HG02678 (cell line): ENCODE measurements at regions not wholly inside any gene's neighbourhood (a gene's known extent, or its start where the extent isn't known, plus 50 kb on each side); places are given as distances from the start of the nearest gene placed in this dataset.

Source experiments
- ATAC-seq: cut with Tn5 transposase; IDR thresholded peaks from one replicate; pipeline ENCODE4 v1.9.1; 2021; ENCODE audit warnings: mild to moderate bottlenecking, moderate library complexity; ENCODE audit not compliant: unreplicated experiment

DNA sequence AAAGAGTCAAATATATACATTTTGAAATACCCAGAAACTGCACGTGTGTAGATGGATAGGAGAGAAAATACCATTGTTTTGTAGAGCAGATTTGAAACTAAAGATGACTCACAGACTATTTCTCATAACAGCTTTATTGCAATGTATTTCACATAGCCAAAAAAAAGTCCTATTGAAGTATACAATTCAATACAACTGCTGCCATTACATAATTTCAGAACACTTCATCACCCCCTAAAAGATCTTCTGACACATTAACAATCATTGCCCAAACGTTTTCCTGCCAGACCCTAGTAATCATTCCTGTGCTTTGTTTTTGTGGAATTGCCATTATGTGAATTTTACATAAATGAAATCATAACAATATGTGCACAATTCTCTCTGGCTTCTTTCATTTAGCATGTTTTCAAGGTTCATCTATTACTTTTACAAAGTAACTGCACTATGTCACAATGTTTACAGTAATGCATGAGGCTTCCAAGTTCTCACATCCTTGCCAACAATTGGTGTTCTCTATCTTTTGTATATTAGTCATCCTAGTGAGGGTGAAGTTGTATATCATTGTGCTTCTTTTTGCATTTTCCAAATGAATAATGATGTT lies 378.6 kb upstream of the CWC22 start:
- no peak for ATAC-seq

DNA sequence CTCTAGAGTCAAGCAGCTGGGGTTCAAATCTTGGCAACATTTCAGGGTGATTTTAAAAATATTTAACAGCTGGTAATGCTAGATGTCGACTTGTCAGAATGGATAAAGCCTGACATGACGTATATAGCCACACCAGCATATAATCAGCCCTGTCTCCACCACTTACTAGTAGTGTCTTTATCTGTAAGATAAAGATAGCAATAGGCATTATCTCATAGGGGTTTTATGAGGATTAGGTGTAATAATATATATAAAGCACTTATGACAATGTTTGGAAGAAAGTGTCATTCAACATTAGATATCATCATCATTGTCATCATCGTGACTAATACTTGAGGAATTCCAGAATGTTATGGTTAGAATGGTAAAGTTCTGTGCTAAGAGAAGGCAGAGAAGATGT lies 369.0 kb upstream of the CWC22 start:
- ATAC-seq = no peak

DNA sequence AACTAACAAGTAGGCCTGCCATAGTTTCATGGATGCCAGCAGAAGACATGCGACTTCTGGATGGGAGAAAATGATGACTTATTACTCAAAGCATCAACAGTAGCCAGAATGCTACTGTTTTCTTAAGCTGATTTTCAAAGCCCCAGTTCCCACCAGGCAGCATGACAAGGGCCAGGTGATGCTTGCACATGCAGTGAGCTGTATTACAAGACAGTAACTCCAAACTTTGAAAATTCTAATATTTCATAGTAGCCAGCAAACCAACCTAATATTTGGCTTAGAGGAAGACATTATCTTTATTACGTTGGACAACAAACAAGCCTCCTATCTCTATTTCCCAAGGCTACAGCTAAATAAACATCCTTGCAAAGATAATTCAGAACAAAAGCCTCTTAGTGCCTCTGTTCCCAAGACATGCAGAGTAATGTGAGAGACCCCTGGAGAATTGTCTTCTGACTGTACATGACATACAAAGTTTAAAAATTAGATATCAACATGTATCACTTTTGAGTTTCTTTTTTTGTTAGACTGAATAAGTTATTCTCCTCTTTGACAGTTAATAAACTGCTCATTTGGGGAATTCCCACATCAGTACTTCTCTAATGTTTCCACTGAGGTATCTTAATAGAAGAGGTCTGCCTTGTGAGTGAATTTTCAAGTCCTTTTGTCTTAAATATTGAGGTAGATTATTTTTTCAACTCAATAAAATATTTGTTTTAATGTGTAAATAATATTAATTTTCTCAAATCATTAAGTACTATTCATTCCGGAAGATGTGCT lies 367.6 kb upstream of the CWC22 start:
- ATAC-seq = no peak

DNA sequence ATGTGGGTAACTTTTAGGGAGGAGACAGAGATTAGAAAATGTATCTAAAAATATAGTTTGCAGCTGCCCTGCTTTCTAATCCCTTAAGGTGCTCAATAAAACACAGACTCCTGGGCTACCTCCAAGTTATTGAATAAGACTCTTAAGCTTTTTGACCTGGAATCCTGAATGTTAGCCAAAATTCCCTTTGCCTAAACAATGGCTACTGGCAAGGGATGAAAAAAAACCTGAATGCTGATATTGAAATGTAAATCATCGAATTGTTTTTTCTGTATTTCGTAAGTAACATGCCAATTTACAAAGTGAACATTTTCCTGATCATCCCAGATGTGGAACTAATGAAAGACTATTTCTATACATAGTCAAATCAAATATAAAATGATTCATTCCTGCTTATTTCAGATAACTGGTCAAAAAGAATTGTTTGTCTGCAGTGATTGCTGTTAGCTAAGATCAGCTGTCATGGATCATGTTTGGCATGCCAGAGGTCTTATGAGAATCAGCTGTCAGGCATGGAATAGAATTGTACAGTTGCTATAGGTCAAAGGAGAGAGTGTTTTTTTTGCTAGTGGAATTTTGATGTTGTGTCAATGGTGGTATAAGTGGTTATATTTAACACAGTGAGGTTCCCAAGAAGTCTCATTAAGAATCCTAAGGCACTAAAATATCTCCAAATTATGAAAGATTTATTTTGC lies 363.6 kb upstream of the CWC22 start:
- ATAC-seq = no peak

DNA sequence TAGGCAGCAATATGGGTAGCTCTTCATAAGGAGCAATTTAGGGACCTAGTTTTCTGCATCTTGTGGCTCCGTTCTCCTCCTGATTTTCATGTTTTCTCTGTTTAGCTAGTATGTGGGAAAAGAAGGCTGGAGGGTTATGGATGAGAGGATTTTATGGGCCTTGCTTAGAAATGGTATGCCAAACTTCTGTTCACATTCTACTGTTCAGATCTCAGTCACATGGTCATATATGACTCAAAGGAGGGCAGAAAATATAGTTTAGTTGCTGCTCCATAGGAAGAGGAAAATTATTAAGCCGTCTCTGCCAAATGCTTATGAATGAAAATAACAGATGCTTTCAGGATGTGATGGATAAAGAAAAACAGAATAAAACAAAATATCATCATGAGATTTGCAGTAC lies 361.8 kb upstream of the CWC22 start:
- ATAC-seq = no peak

DNA sequence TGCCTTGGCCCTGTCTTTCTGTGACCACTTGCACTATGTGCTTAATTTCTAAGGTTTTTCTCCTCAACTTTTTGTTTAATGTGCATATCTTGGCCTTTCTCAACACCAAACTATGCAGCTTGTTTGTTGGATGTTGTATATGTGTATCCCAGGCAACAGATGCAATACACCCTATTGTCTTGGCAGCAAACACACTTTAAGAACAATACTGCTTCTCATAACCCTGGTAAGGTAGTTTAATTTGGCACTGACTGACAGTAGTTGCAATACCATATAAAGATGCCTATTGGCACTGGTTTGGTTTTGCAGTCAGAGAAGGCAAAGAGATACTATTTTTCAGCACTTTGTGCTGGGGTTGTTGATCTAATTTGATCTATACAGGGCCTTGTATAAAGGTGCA lies 360.7 kb upstream of the CWC22 start:
- no peak for ATAC-seq

DNA sequence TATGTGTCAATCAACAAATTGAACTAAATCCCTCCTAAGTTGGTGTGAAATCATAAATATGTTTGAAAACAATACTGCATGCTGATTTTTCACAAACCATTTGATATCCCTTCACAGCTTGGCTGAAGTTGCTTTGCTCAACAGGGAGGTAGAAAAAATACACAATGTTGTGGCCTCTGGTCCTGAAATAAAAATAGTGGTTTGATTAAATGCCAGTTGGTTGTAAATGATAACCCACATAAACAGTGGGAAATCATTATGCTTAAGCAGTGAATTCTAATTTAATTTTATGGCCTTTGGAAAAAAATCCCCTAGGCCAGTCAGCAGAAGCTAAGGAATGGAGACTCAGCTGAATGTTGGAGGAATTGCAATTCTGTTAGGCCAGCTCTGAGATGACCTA lies 359.4 kb upstream of the CWC22 start:
- no peak for ATAC-seq

DNA sequence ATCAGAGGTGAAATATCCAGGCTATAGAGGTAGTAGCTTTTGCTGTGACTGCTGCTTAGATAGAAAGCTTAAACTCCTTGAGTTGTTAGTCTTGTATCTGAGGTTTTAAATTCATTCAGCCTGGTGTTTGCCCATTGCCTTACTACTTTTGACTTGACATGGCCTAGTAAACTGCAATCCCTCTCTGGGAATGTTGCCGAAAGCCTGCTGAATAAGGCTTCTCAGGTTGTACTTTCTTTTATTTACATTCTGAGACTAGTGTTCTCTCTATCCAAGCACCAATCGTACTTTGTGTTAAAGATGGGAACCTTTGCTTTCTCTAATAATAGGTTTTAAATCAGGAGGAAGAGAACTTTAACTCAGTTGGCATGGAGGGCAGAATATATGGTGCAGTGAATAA lies 357.6 kb upstream of the CWC22 start:
- ATAC-seq = no peak

DNA sequence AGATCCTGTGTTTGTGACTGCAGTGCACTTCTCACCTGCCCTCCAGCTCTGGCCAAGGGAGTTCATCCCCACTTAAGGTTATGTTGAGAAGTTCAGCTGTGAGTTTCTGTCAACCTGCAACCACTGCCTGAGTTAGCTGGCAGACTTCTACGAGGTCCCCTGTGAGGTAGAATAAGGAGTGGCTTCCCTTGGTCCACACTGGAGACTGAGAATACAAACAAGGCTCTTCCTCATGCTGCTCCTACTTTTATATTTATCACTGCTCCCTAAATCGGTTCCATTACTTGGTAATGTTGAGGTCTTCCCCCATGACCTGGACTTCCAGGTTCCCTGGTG lies 353.2 kb upstream of the CWC22 start:
- peak; percentile 45 for ATAC-seq

DNA sequence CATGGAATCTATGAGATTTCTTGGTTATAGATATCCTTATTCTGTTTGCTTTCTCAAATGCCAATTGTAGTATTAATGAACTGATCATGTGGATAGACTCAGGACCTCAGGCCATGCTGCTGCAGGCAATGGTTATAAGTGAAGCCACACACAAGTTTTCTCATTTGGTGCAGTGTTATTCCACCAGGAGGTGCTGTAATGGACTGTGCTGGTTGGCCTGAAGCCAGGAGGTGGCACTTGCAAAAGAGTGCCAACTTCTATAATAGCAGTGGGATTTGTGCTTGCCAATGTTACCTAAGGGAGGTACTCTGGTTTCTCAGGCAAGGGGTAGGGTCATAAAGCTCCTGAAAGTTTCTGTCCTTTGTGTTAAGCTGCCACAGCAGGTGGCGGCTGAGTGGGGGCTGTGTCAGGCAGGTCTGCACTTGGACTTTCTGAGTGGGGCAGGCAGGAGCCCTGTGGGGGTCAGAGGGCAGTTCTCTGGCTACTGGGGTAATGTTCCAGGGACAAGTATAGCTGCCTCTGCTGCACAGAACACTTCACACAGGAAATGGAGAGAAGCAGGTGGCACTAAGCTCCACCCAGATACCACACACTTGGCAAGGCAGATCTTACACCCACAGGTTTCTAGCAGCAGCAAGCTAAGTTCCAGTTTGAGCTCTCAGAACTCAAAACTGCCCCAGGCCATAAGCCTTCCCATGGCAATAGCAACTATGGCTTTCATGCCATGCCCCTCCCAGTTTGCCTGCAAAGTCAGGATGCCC lies 352.6 kb upstream of the CWC22 start:
- peak; percentile 97 for ATAC-seq

DNA sequence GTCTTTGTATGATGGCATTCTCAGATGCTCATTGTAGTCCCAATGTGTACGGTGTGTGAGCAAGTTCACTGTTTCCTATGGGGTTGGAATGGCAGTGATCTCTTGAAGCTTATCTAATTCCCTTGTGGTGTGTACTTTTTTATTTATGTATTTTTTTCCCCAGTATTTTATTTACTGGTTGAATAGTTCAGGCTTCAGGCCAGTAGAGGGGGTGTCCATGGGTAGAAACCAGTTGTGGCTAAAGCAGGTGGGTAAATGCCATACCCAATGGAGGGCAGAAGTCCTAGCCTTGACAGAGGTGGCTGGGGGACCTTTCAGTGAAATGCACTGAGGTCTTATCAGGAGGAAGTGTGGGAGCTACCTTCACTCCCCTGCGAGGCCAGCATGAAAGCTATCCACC lies 351.4 kb upstream of the CWC22 start:
- no peak for ATAC-seq

DNA sequence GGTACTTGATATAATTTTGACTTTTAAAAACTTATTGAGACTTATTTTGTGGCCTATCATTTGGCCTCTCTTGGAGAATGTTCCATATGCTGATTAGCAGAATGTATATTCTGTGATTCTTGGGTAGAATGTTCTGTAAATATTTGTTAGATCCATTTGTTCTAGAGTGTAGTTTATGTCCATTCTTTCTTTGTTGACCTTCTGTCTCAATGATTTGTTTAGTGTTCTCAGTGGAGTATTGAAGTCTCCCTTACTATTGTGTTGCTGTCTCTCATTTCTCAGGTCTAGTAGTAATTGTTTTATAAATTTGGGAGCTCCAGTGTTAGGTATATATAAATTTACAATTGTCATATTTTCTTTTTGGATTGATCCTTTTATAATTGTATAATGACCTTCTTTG lies 349.6 kb upstream of the CWC22 start:
- ATAC-seq = no peak

DNA sequence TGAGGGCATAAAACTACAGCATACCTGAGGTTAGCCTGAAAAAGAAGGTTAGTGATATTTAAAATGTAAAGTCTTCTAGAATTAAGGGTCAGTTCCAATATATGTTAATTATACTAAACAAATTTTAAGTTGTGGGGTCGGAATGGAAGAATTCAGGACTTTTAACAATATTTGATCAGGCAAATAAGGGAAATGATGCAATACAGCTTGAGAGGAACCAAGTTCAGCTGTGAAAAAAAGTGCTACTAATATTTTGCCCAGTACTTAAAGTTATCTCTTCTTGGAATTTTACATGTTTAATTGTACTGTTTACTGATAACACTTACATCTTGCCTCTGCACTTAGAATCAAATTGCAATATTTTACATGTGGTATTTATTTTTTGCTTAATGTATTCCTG lies 345.5 kb upstream of the CWC22 start:
- no peak for ATAC-seq

DNA sequence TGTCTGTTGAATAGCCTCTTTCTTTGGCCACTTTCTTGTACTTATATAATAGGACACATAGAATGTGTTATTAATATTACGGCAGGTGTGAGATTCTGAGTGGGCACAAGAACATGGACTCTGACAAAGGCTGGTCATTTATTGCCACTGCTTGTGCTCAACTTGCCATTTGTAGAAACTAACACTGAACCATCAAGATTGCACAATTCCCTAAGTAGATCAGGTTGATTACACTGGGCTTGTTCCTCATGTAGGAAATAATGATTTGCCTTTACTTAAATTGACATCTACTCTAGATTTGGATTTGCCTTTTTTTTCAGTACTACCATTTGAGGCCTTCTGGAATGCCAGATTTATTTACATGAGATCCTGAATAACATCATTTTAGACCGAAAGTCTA lies 342.7 kb upstream of the CWC22 start:
- ATAC-seq = no peak

DNA sequence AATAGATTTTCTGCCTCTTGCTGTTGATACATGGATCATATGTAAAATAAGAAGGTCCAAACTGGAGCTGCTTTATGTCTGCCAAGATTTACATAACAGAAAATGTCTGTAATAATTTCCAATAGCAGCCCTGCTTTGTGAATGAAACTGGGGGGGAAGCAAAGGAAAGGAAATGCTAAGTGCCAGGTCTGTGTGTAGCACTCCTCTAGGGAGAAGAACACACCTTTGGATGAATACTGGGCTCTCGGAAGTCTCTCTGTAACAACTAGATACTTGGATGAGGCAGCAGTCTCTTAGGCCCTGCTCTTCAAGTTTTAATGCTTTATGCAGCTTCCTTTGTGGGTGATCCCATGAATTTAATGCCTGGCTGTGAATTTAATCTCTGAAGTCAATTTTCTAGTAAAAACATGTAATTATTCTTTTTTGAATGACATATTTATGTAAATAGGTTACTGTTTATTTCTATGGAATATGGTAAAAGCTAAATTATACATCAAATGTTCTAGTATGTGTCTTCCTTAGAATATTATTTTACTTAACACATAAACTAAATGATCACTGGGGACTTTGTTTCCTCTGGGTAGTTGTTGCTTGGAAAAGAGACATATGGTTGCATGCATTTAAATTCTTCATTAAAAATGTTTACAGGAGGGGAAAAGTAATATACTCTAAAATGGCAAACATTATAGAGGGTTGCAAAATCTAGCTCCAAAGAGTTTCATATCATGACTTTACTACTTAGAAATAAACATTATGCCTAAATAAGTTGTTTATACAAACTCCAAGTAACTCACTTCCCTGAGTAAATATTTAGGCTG lies 336.6 kb upstream of the CWC22 start:
- ATAC-seq = no peak

DNA sequence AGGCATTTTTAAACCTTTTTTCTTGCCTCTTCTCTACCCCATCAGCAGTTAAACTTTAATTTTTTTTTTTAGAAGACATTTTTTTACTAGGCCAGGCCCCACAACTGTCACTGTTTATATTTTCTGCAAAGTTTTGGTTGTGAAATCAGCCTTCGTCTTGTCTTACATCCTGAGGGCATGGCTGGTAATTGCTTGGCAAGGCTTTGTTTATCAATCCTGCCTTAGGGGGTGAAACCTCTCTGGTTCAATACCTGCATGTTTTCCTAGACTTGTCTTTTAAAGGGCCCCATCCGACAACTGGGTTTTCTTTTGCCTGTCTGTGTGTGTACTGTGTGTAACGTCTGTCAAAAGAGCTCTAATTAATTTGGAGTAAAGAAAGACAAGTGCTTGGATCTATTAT lies 330.0 kb upstream of the CWC22 start:
- no peak for ATAC-seq

DNA sequence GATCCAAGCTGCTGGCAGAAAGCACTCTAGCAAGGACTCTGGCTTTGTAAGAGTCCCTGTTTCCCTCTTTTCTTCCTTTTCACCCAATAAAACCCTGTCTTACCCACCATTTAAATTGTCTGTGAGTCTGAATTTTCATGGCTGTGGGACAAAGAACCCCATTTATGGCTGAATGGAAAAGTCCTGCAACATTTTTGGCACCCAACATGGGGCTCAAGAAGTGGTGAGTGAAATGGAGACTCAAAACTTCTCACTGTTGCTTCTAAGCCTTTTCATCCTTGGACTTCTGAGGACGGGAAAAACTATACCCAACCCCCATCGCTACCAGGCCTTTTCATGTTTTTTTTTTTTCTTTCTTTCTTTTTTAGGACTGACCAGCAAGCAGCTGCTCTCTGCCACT lies 329.5 kb upstream of the CWC22 start:
- no peak for ATAC-seq

DNA sequence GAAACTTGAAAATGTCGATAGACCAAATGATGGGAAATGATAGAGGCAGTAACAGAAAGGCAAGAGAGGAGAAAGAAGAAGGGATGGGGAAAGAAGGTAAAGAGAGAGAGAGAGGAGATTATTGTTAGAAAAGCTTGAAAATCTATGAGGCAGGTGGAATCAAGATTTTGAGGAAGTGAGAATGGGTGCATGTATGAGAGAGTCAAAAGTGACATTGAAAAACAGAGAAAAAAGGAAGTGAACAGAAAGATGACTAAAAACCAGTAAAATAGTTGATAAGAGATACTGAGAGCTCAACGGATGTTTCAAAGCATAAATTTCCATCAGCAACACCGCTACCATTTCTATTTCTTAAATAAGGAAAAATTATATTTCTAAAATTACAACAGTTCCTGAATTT lies 327.4 kb upstream of the CWC22 start:
- ATAC-seq = peak; percentile 100

DNA sequence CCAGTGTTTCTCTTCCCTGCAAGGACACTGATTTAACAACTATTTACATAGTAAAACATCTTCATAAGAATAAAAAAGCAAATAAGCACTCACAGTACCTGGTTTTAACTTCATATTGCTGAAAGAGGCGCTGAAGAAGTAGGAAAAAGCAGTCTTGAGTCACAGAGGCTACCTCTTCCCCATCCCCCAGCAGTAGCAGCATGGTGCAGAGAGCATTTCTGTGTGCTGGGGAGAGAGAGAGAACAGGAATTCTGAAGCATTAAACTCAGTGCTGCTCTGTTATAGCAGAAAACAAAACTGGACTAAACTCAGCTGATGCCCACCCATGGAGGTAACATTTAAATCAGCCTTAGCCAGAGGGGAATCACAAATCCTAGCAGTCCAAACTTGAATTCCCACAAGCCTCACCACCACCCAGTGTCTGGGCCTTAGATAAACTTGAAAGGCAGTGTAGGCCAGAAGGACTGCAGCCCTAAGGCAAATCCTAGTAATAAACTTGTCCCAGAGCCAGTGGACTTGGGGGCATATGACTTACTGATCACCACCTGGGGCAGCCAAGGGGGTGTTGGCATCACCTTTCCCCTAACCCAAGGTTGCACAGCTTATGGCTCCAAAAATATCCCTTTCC lies 321.8 kb upstream of the CWC22 start:
- no peak for ATAC-seq

DNA sequence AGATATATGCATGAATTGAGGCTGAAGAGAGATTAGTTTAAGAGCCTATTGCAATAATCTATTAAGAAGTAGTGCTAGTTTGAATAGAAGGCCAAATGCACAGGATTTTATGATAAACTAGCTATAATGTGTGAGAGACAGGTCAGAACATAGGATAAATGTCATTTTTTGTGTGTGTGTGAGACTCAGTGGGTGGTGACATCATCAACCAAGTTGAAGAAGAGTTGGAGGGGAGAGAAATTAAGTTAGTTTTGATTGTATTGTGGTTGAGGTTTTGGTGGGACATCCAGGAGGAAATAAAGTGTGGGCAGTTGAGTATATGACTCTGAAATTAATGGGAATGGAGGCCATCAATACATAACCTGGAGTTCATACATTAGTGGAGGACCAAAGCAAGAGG lies 320.1 kb upstream of the CWC22 start:
- ATAC-seq = no peak
